Calu3 (cell line): ENCODE measurements at regions not wholly inside any gene's neighbourhood (a gene's known extent, or its start where the extent isn't known, plus 50 kb on each side); places are given as distances from the start of the nearest gene placed in this dataset.
"Not testable (repeated sequence)": the region's sequence is repeated elsewhere in the genome, so short reads cannot be mapped to it uniquely, and the experiment has no call there.

Experiments
- BruUV-seq: library from RNA; stranded (reverse); fragments of 400-500 nt; replicated peaks from 2 replicates; lab custom pipeline; 2021; lab: Mats Ljungman, UMichigan
- CTCF ChIA-PET: fragments of 300-600 bp; sonication (Branson Sonifier 250); formaldehyde crosslinking; loops from one replicate; lab custom pipeline; 2022; ENCODE audit warnings: antibody characterized with exemption; lab: Charles Lee
- DNase-seq: peaks from one replicate; pipeline ENCODE4 v3.0.0; 2022
- H3K27ac Mint-ChIP-seq: one replicate; pipeline ENCODE4 v1.8.0; 2022; ENCODE audit warnings: mixed read lengths; ENCODE audit not compliant: unreplicated experiment
- H3K27me3 Mint-ChIP-seq: one replicate; pipeline ENCODE4 v1.8.0; 2022; ENCODE audit warnings: mixed read lengths; ENCODE audit not compliant: unreplicated experiment
- H3K36me3 Mint-ChIP-seq: one replicate; pipeline ENCODE4 v1.8.0; 2022; ENCODE audit warnings: mild to moderate bottlenecking, moderate library complexity, mixed read lengths; ENCODE audit not compliant: insufficient read depth, unreplicated experiment
- H3K4me1 Mint-ChIP-seq: one replicate; pipeline ENCODE4 v1.8.0; 2022; ENCODE audit warnings: mild to moderate bottlenecking, low read depth, mixed read lengths; ENCODE audit not compliant: unreplicated experiment
- H3K4me3 Mint-ChIP-seq: one replicate; pipeline ENCODE4 v1.8.0; 2022; ENCODE audit warnings: mild to moderate bottlenecking, low read depth, moderate library complexity, mixed read lengths; ENCODE audit not compliant: unreplicated experiment
- H3K9me3 Mint-ChIP-seq: one replicate; pipeline ENCODE4 v1.8.0; 2022; ENCODE audit warnings: low read depth, mixed read lengths; ENCODE audit not compliant: unreplicated experiment
- CTCF ChIP-seq: fragments of 200-600 bp; IDR thresholded peaks from one replicate; pipeline ENCODE4 v1.8.0; 2022; ENCODE audit warnings: antibody characterized with exemption; ENCODE audit not compliant: unreplicated experiment
- intact Hi-C: fragments of 100-400 bp; cut with micrococcal nuclease; formaldehyde crosslinking; loops from one replicate; pipeline ENCODE4 v1.10.0; 2022; ENCODE audit not compliant: unreplicated experiment

GRCh38 chr20:58032599-58032998 lies 195.9 kb downstream of the ANKRD60 start:
- TF ChIP-seq CTCF = no peak
- H3K4me1 Mint-ChIP-seq = peaks cover 19% of the 10 kb centered on the region
- no peaks in the 10 kb centered on the region for H3K27me3 Mint-ChIP-seq
- H3K4me3 Mint-ChIP-seq = no peak overlapping the region
- DNase-seq = no peak
- H3K9me3 Mint-ChIP-seq = peaks cover 9% of the 10 kb centered on the region
- intact Hi-C loops = no loop called here
- H3K36me3 Mint-ChIP-seq = peaks cover 4% of the 10 kb centered on the region
- no peak overlapping the region for H3K27ac Mint-ChIP-seq
- CTCF ChIA-PET = no interaction called here
- BruUV-seq = no TSS peak

GRCh38 chr20:58031350-58031749 lies 197.1 kb downstream of the ANKRD60 start:
- H3K4me3 Mint-ChIP-seq, H3K27me3 Mint-ChIP-seq, DNase-seq, H3K36me3 Mint-ChIP-seq, CTCF ChIA-PET, H3K27ac Mint-ChIP-seq, intact Hi-C loops, BruUV-seq, H3K9me3 Mint-ChIP-seq: not testable (repeated sequence)
- peaks cover 19% of the 10 kb centered on the region for H3K4me1 Mint-ChIP-seq

- peaks cover 7% of the 10 kb centered on the region for H3K36me3 Mint-ChIP-seq
- intact Hi-C loops = no loop called here
- peaks cover 33% of the 10 kb centered on the region for H3K4me1 Mint-ChIP-seq
- no peaks in the 10 kb centered on the region for H3K27me3 Mint-ChIP-seq
- no TSS peak for BruUV-seq
- DNase-seq = no peak
- peak; percentile 29 for TF ChIP-seq CTCF
- no peak overlapping the region for H3K4me3 Mint-ChIP-seq
- CTCF ChIA-PET = interaction anchor here (1.0 kb wide), 1 partner anchor 96 kb away, joined by 3 read pairs; no protein-coding TSS in a partner anchor
- H3K9me3 Mint-ChIP-seq = peaks cover 7% of the 10 kb centered on the region
- no peak overlapping the region for H3K27ac Mint-ChIP-seq
These were observed 200.3 kb downstream of the ANKRD60 start for GRCh38 chr20:58028123-58028522.

- peaks cover 27% of the 10 kb centered on the region for H3K4me1 Mint-ChIP-seq
- no peak for DNase-seq
- no TSS peak for BruUV-seq
- intact Hi-C loops = no loop called here
- CTCF ChIA-PET = interaction anchor here (1.3 kb wide), 1 partner anchor 12 kb away, joined by 3 read pairs; no protein-coding TSS in a partner anchor
- peaks cover 5% of the 10 kb centered on the region for H3K36me3 Mint-ChIP-seq
- no peaks in the 10 kb centered on the region for H3K27me3 Mint-ChIP-seq
- no peak overlapping the region for H3K27ac Mint-ChIP-seq
- TF ChIP-seq CTCF = no peak
- peaks cover 5% of the 10 kb centered on the region for H3K9me3 Mint-ChIP-seq
- no peak overlapping the region for H3K4me3 Mint-ChIP-seq
These were observed 202.1 kb downstream of the ANKRD60 start for GRCh38 chr20:58026361-58026760.

GRCh38 chr20:58025233-58025632 lies 203.2 kb downstream of the ANKRD60 start:
- Mint-ChIP-seq H3K27ac (peak overlapping the region; percentile 55), H3K4me1 (peaks cover 37% of the 10 kb centered on the region), H3K36me3 (peaks cover 13% of the 10 kb centered on the region), H3K27me3 (no peaks in the 10 kb centered on the region), H3K4me3 (no peak overlapping the region), H3K9me3 (peaks cover 5% of the 10 kb centered on the region)
- intact Hi-C loops = no loop called here
- no peak for TF ChIP-seq CTCF
- DNase-seq = no peak
- CTCF ChIA-PET = interaction anchor here (1.3 kb wide), 1 partner anchor 10 kb away, joined by 3 read pairs; no protein-coding TSS in a partner anchor
- BruUV-seq = no TSS peak
